ENCODE measurements at regions not wholly inside any gene's neighbourhood (a gene's known extent, or its start where the extent isn't known, plus 50 kb on each side); places are given as distances from the start of the nearest gene placed in this dataset.

- no peaks in the 10 kb centered on the region for H3K9me3 ChIP-seq (ENCODE audit: low read depth, low read length)
- H3K4me1 ChIP-seq (ENCODE audit: insufficient read depth, low read length) = peaks cover 18% of the 10 kb centered on the region
- H3K27me3 ChIP-seq (ENCODE audit: insufficient read depth, low read length) = no peaks in the 10 kb centered on the region
- H3K4me3 ChIP-seq (ENCODE audit: low read length) = no peak overlapping the region
Observed at GRCh38 chr6:53216301-53216700, 67.7 kb upstream of the GCM1 start.

GRCh38 chr6:53214172-53214571 is 65.5 kb upstream of the GCM1 start:
- no peak overlapping the region for H3K4me3 ChIP-seq (ENCODE audit: low read length)
- no peaks in the 10 kb centered on the region for H3K27me3 ChIP-seq (ENCODE audit: insufficient read depth, low read length)
- peaks cover 9% of the 10 kb centered on the region for H3K4me1 ChIP-seq (ENCODE audit: insufficient read depth, low read length)
- H3K9me3 ChIP-seq (ENCODE audit: low read depth, low read length) = no peaks in the 10 kb centered on the region

- no peaks in the 10 kb centered on the region for H3K4me1 ChIP-seq (ENCODE audit: insufficient read depth, low read length)
Observed at GRCh38 chr6:53210811-53211210, 62.2 kb upstream of the GCM1 start.

GRCh38 chr6:53209681-53210080 is 61.0 kb upstream of the GCM1 start:
- H3K4me3 ChIP-seq (ENCODE audit: low read length) = no peak overlapping the region
- H3K9me3 ChIP-seq (ENCODE audit: low read depth, low read length) = no peaks in the 10 kb centered on the region
- peaks cover under 1% of the 10 kb centered on the region for H3K4me1 ChIP-seq (ENCODE audit: insufficient read depth, low read length)
- no peaks in the 10 kb centered on the region for H3K27me3 ChIP-seq (ENCODE audit: insufficient read depth, low read length)

More at GRCh38 chr6:53210811-53211210, 62.2 kb upstream of the GCM1 start:
- no peak overlapping the region for H3K4me3 ChIP-seq (ENCODE audit: low read length)
- H3K27me3 ChIP-seq (ENCODE audit: insufficient read depth, low read length) = no peaks in the 10 kb centered on the region
- no peaks in the 10 kb centered on the region for H3K9me3 ChIP-seq (ENCODE audit: low read depth, low read length)

GRCh38 chr6:53205778-53206177 is 57.1 kb upstream of the GCM1 start:
- no peaks in the 10 kb centered on the region for H3K9me3 ChIP-seq (ENCODE audit: low read depth, low read length)
- H3K4me3 ChIP-seq (ENCODE audit: low read length) = no peak overlapping the region
- no peaks in the 10 kb centered on the region for H3K27me3 ChIP-seq (ENCODE audit: insufficient read depth, low read length)
- peaks cover 28% of the 10 kb centered on the region for H3K4me1 ChIP-seq (ENCODE audit: insufficient read depth, low read length)

- no peaks in the 10 kb centered on the region for H3K27me3 ChIP-seq (ENCODE audit: insufficient read depth, low read length)
- no peak overlapping the region for H3K4me3 ChIP-seq (ENCODE audit: low read length)
- no peaks in the 10 kb centered on the region for H3K9me3 ChIP-seq (ENCODE audit: low read depth, low read length)
- peaks cover 44% of the 10 kb centered on the region for H3K4me1 ChIP-seq (ENCODE audit: insufficient read depth, low read length)
Observed at GRCh38 chr6:53203483-53203882, 54.8 kb upstream of the GCM1 start.

- Histone ChIP-seq H3K9me3 (ENCODE audit: low read depth, low read length) (no peaks in the 10 kb centered on the region), H3K4me1 (ENCODE audit: insufficient read depth, low read length) (peaks cover 55% of the 10 kb centered on the region), H3K4me3 (ENCODE audit: low read length) (no peak overlapping the region), H3K27me3 (ENCODE audit: insufficient read depth, low read length) (no peaks in the 10 kb centered on the region)
Observed at GRCh38 chr6:53202052-53202451, 53.4 kb upstream of the GCM1 start.

GRCh38 chr6:53201270-53201669 is 52.6 kb upstream of the GCM1 start:
- Histone ChIP-seq H3K9me3 (ENCODE audit: low read depth, low read length) (no peaks in the 10 kb centered on the region), H3K4me3 (ENCODE audit: low read length) (no peak overlapping the region), H3K27me3 (ENCODE audit: insufficient read depth, low read length) (no peaks in the 10 kb centered on the region), H3K4me1 (ENCODE audit: insufficient read depth, low read length) (peaks cover 55% of the 10 kb centered on the region)

- Histone ChIP-seq H3K9me3 (ENCODE audit: low read depth, low read length) (no peaks in the 10 kb centered on the region), H3K4me3 (ENCODE audit: low read length) (no peak overlapping the region), H3K4me1 (ENCODE audit: insufficient read depth, low read length) (peaks cover 55% of the 10 kb centered on the region), H3K27me3 (ENCODE audit: insufficient read depth, low read length) (no peaks in the 10 kb centered on the region)
Observed at GRCh38 chr6:53199765-53200164, 51.1 kb upstream of the GCM1 start.

GRCh38 chr6:53199156-53199555 is 50.5 kb upstream of the GCM1 start:
- no peak overlapping the region for H3K4me3 ChIP-seq (ENCODE audit: low read length)
- H3K4me1 ChIP-seq (ENCODE audit: insufficient read depth, low read length) = peaks cover 49% of the 10 kb centered on the region
- H3K27me3 ChIP-seq (ENCODE audit: insufficient read depth, low read length) = no peaks in the 10 kb centered on the region

More at GRCh38 chr6:53199156-53199555, 50.5 kb upstream of the GCM1 start:
- no peaks in the 10 kb centered on the region for H3K9me3 ChIP-seq (ENCODE audit: low read depth, low read length)
